ENCODE measurements at regions not wholly inside any gene's neighbourhood (a gene's known extent, or its start where the extent isn't known, plus 50 kb on each side); places are given as distances from the start of the nearest gene placed in this dataset.
"Not testable (repeated sequence)": the region's sequence is repeated elsewhere in the genome, so short reads cannot be mapped to it uniquely, and the experiment has no call there.

DNA sequence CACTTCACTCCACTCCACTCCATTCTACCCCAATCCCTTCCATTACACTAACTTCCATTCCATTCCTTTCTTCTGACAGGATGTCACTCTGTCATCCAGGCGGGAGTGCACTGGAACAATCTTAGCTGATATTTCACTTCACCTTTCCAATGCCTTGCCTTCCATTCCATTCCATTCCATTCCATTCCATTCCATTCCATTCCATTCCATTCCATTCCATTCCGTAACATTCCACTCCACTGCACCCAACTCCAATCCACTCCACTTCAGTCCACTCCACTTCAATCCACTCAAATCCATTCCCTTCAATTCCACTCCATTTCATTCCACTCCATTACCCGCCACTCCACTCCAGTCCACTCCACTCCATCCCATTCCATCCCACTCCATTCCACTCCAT is 1099.4 kb downstream of the TSPY10 start:
- TF ChIP-seq FOXA2 (IDR thresholded peaks at IDR 0.05): no peak
- TF ChIP-seq, protein P1, sequence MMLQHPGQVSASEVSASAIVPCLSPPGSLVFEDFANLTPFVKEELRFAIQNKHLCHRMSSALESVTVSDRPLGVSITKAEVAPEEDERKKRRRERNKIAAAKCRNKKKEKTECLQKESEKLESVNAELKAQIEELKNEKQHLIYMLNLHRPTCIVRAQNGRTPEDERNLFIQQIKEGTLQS (IDR thresholded peaks at IDR 0.05): no peak
- H3K36me3 ChIP-seq (ENCODE audit: control insufficient read depth in 4 of 4, insufficient read depth in 3 of 4, low read depth in 1 of 4, low read length in 3 of 4): no peaks in the 10 kb centered on the region
- no peak overlapping the region for H3K4me3 ChIP-seq (ENCODE audit: low read depth in 1 of 3, low read length in 3 of 3)
- DNase-seq (ENCODE audit: low spot score): peak; percentile 67
- H3K27ac ChIP-seq (ENCODE audit: low read depth in 1 of 2, low read length in 2 of 2): no peak overlapping the region
- H3K4me1 ChIP-seq (ENCODE audit: control insufficient read depth in 4 of 4, insufficient read depth in 4 of 4, low read length in 3 of 4): no peaks in the 10 kb centered on the region
- no peak overlapping the region for H3K9ac ChIP-seq (ENCODE audit: low read depth in 1 of 2, low read length in 2 of 2)
- no peaks in the 10 kb centered on the region for H3K27me3 ChIP-seq (ENCODE audit: control insufficient read depth in 4 of 4, insufficient read depth in 4 of 4, low read length in 3 of 4)
- 54% methylated on average over 3 of the region's 3 CpGs for WGBS
- no peaks in the 10 kb centered on the region for H3K9me3 ChIP-seq (ENCODE audit: control insufficient read depth in 4 of 4, low read length in 3 of 4)

DNA sequence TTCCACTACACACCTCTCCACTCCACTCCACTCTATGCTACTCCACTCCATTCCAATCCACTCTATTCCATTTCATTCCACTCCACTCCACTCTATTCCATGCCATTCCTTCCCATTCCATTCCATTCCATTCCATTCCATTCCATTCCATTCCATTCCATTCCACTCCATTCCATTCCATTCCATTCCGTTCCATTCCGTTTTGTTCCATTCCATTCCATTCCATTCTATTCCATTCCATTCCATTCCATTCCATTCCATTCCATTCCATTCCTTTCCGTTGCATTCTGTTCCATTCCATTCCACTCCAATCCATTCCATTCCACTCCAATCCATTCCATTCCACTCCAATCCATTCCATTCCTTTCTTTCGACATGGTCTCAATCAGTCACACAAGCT is 1121.1 kb downstream of the TSPY10 start:
- not testable (repeated sequence) for DNase-seq (ENCODE audit: low spot score); H3K9me3 ChIP-seq (ENCODE audit: control insufficient read depth in 4 of 4, low read length in 3 of 4); H3K4me3 ChIP-seq (ENCODE audit: low read depth in 1 of 3, low read length in 3 of 3); H3K27me3 ChIP-seq (ENCODE audit: control insufficient read depth in 4 of 4, insufficient read depth in 4 of 4, low read length in 3 of 4); H3K36me3 ChIP-seq (ENCODE audit: control insufficient read depth in 4 of 4, insufficient read depth in 3 of 4, low read depth in 1 of 4, low read length in 3 of 4); H3K9ac ChIP-seq (ENCODE audit: low read depth in 1 of 2, low read length in 2 of 2); H3K27ac ChIP-seq (ENCODE audit: low read depth in 1 of 2, low read length in 2 of 2); H3K4me1 ChIP-seq (ENCODE audit: control insufficient read depth in 4 of 4, insufficient read depth in 4 of 4, low read length in 3 of 4)
- no CpG with 5 or more reads among the region's 4 CpGs for WGBS

DNA sequence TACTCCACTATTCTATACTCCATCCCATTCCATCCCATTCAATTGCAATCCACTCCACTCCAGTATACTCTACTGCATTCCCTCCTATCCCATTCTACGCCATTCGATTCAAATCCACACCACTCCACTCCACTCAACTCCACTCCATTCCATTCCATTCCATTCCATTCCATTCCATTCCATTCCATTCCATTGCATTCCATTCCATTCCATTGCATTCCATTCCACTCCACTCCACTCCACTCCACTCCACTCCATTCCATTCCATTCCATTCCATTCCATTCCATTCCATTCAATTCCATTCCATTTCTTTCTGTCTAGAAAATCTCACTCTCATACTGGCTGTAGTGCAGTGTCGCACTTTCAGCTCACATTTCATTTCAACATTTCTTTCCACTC is 1129.4 kb downstream of the TSPY10 start:
- WGBS: 72% methylated on average over 3 of the region's 3 CpGs
- not testable (repeated sequence) for H3K4me3 ChIP-seq (ENCODE audit: low read depth in 1 of 3, low read length in 3 of 3); H3K27ac ChIP-seq (ENCODE audit: low read depth in 1 of 2, low read length in 2 of 2); DNase-seq (ENCODE audit: low spot score); H3K27me3 ChIP-seq (ENCODE audit: control insufficient read depth in 4 of 4, insufficient read depth in 4 of 4, low read length in 3 of 4); H3K9ac ChIP-seq (ENCODE audit: low read depth in 1 of 2, low read length in 2 of 2); H3K4me1 ChIP-seq (ENCODE audit: control insufficient read depth in 4 of 4, insufficient read depth in 4 of 4, low read length in 3 of 4); H3K36me3 ChIP-seq (ENCODE audit: control insufficient read depth in 4 of 4, insufficient read depth in 3 of 4, low read depth in 1 of 4, low read length in 3 of 4)
- H3K9me3 ChIP-seq (ENCODE audit: control insufficient read depth in 4 of 4, low read length in 3 of 4): peaks cover 0 to 24% (median 3%) of the 10 kb centered on the region in 4 donors

DNA sequence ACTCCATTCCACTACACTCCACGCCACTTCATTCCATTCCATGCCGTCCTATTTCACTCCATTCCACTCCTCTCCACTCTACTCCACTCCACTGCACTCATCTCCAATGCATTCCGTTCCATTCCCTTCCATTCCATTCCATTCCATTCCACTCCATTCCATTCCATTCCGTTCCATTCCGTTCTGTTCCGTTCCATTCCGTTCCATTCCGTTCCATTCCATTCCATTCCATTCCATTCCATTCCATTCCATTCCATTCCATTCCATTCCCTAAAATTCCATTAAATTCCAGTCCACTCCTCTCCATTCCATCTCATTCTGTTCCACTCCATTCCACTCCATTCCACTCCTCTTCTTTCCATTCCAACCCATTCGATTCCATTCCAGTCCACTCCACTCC is 1139.1 kb downstream of the TSPY10 start:
- H3K27me3 ChIP-seq (ENCODE audit: control insufficient read depth in 4 of 4, insufficient read depth in 4 of 4, low read length in 3 of 4): no peaks in the 10 kb centered on the region
- no peak overlapping the region for H3K9ac ChIP-seq (ENCODE audit: low read depth in 1 of 2, low read length in 2 of 2)
- H3K9me3 ChIP-seq (ENCODE audit: control insufficient read depth in 4 of 4, low read length in 3 of 4): peaks cover 0 to 25% (median 5%) of the 10 kb centered on the region in 4 donors
- no peaks in the 10 kb centered on the region for H3K36me3 ChIP-seq (ENCODE audit: control insufficient read depth in 4 of 4, insufficient read depth in 3 of 4, low read depth in 1 of 4, low read length in 3 of 4)
- WGBS: 48% methylated on average over 9 of the region's 9 CpGs
- H3K4me3 ChIP-seq (ENCODE audit: low read depth in 1 of 3, low read length in 3 of 3): peak overlapping the region in 1 of 3 donors; percentile 21
- TF ChIP-seq RXRA (IDR thresholded peaks at IDR 0.05) (no peak), GABPA (IDR thresholded peaks at IDR 0.05 in 1 of 2, conservative IDR thresholded peaks at IDR 0.05 in 1 of 2) (no peak), TAF1 (conservative IDR thresholded peaks at IDR 0.05) (no peak), HNF4A (conservative IDR thresholded peaks at IDR 0.05) (no peak), SP1 (IDR thresholded peaks at IDR 0.05) (no peak), NR2F2 (IDR thresholded peaks at IDR 0.05) (no peak), FOXA2 (IDR thresholded peaks at IDR 0.05) (no peak), HNF4G (IDR thresholded peaks at IDR 0.05) (no peak), EGR1 (IDR thresholded peaks at IDR 0.05; ENCODE audit: low read depth in 2 of 2) (no peak), JUND (IDR thresholded peaks at IDR 0.05) (no peak), FOXA1 (IDR thresholded peaks at IDR 0.05) (no peak), RAD21 (IDR thresholded peaks at IDR 0.05) (no peak), YY1 (IDR thresholded peaks at IDR 0.05) (no peak)
- TF ChIP-seq, protein P2, sequence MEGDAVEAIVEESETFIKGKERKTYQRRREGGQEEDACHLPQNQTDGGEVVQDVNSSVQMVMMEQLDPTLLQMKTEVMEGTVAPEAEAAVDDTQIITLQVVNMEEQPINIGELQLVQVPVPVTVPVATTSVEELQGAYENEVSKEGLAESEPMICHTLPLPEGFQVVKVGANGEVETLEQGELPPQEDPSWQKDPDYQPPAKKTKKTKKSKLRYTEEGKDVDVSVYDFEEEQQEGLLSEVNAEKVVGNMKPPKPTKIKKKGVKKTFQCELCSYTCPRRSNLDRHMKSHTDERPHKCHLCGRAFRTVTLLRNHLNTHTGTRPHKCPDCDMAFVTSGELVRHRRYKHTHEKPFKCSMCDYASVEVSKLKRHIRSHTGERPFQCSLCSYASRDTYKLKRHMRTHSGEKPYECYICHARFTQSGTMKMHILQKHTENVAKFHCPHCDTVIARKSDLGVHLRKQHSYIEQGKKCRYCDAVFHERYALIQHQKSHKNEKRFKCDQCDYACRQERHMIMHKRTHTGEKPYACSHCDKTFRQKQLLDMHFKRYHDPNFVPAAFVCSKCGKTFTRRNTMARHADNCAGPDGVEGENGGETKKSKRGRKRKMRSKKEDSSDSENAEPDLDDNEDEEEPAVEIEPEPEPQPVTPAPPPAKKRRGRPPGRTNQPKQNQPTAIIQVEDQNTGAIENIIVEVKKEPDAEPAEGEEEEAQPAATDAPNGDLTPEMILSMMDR (IDR thresholded peaks at IDR 0.05; ENCODE audit: low read depth, low read length, missing input control): no peak
- TF ChIP-seq, protein P3, sequence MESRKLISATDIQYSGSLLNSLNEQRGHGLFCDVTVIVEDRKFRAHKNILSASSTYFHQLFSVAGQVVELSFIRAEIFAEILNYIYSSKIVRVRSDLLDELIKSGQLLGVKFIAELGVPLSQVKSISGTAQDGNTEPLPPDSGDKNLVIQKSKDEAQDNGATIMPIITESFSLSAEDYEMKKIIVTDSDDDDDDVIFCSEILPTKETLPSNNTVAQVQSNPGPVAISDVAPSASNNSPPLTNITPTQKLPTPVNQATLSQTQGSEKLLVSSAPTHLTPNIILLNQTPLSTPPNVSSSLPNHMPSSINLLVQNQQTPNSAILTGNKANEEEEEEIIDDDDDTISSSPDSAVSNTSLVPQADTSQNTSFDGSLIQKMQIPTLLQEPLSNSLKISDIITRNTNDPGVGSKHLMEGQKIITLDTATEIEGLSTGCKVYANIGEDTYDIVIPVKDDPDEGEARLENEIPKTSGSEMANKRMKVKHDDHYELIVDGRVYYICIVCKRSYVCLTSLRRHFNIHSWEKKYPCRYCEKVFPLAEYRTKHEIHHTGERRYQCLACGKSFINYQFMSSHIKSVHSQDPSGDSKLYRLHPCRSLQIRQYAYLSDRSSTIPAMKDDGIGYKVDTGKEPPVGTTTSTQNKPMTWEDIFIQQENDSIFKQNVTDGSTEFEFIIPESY (IDR thresholded peaks at IDR 0.05): no peak
- TF ChIP-seq, protein P1 (IDR thresholded peaks at IDR 0.05): no peak
- TF ChIP-seq, protein P4, sequence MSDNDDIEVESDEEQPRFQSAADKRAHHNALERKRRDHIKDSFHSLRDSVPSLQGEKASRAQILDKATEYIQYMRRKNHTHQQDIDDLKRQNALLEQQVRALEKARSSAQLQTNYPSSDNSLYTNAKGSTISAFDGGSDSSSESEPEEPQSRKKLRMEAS (IDR thresholded peaks at IDR 0.05): no peak
- TF ChIP-seq, protein P5, sequence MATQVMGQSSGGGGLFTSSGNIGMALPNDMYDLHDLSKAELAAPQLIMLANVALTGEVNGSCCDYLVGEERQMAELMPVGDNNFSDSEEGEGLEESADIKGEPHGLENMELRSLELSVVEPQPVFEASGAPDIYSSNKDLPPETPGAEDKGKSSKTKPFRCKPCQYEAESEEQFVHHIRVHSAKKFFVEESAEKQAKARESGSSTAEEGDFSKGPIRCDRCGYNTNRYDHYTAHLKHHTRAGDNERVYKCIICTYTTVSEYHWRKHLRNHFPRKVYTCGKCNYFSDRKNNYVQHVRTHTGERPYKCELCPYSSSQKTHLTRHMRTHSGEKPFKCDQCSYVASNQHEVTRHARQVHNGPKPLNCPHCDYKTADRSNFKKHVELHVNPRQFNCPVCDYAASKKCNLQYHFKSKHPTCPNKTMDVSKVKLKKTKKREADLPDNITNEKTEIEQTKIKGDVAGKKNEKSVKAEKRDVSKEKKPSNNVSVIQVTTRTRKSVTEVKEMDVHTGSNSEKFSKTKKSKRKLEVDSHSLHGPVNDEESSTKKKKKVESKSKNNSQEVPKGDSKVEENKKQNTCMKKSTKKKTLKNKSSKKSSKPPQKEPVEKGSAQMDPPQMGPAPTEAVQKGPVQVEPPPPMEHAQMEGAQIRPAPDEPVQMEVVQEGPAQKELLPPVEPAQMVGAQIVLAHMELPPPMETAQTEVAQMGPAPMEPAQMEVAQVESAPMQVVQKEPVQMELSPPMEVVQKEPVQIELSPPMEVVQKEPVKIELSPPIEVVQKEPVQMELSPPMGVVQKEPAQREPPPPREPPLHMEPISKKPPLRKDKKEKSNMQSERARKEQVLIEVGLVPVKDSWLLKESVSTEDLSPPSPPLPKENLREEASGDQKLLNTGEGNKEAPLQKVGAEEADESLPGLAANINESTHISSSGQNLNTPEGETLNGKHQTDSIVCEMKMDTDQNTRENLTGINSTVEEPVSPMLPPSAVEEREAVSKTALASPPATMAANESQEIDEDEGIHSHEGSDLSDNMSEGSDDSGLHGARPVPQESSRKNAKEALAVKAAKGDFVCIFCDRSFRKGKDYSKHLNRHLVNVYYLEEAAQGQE (IDR thresholded peaks at IDR 0.05): no peak
- no peak overlapping the region for H3K27ac ChIP-seq (ENCODE audit: low read depth in 1 of 2, low read length in 2 of 2)
- no peak for DNase-seq (ENCODE audit: low spot score)
- H3K4me1 ChIP-seq (ENCODE audit: control insufficient read depth in 4 of 4, insufficient read depth in 4 of 4, low read length in 3 of 4): no peaks in the 10 kb centered on the region
